ENCODE measurements at regions not wholly inside any gene's neighbourhood (a gene's known extent, or its start where the extent isn't known, plus 50 kb on each side); places are given as distances from the start of the nearest gene placed in this dataset.

DNA sequence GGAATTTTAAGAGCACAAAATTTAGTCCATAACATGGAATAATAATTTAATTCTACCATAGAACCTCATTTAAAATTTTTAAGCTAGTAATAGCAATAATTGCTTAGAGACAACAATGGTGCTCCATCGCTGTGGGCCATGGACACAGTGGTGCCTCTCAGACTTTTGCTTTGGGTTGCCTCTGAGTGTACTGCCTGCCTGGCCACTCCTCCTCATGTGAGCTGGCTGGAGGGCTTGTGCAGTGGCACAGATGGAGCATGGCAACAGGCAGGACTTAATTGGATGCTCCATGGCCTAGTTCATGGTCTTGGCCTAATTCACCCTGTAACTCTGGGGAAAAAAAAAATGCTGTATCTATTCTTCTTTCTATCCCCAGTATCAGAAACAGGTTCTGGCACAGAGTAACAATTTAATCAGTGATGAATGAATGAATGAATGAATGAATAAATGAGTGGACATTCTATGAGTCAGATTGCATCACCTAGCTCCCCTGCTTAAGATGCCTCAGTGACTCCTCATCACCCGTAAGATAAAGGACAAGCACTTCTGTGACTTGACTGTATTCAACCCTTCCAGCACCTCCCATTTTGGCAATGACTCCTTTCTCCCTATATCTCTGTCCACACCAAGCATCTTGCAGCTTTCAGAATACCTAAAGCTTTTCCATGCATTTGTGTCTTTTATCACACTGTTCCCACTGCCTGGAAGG lies 211.8 kb upstream of the SLC14A2 start:
- Histone ChIP-seq H4K20me1 (replicated peaks; ENCODE audit: control insufficient read depth, extremely low read depth, insufficient read depth, low read length) (no peaks in the 10 kb centered on the region), H2AFZ (ENCODE audit: low read depth, low read length) (no peak overlapping the region), H3K36me3 (ENCODE audit: control insufficient read depth in 2 of 2, extremely low read depth in 1 of 2, insufficient read depth in 2 of 2, low read length in 2 of 2) (no peaks in the 10 kb centered on the region), H3K4me1 (ENCODE audit: control insufficient read depth, extremely low read depth, insufficient read depth, low read length) (no peaks in the 10 kb centered on the region), H3K27me3 (ENCODE audit: control insufficient read depth in 2 of 2, insufficient read depth in 2 of 2, low read length in 2 of 2) (no peaks in the 10 kb centered on the region), H3K27ac (ENCODE audit: insufficient read depth, low read depth, low read length) (no peak overlapping the region), H3K4me2 (ENCODE audit: insufficient read depth, low read length) (no peak overlapping the region), H3K79me2 (ENCODE audit: control insufficient read depth, insufficient read depth, low read length) (no peaks in the 10 kb centered on the region), H3K4me3 (replicated peaks in 1 of 3; ENCODE audit: insufficient read depth in 1 of 3, low read depth in 1 of 3, low read length in 3 of 3) (no peak overlapping the region), H3K9me3 (replicated peaks; ENCODE audit: control insufficient read depth, insufficient read depth, low read length) (no peaks in the 10 kb centered on the region), H3K9ac (replicated peaks; ENCODE audit: extremely low read depth, insufficient read depth, low read length) (no peak overlapping the region), H3K9me1 (replicated peaks; ENCODE audit: control insufficient read depth, extremely low read depth, insufficient read depth, low read length) (no peaks in the 10 kb centered on the region)
- DNase-seq (ENCODE audit: low read depth, low spot score) (no peak), FAIRE-seq (no peak)
- intact Hi-C loops (cut with micrococcal nuclease) (no loop called here), dilution Hi-C loops (cut with MboI; ENCODE audit: extremely low pct_ligation_motif_present, low sequenced_read_pairs) (no loop called here)
- BruUV-seq (replicated peaks) = no TSS peak
- ChIA-PET CTCF (no interaction called here), POLR2A (no interaction called here)
- TF ChIP-seq MYC (IDR thresholded peaks at IDR 0.05; ENCODE audit: low read depth, low read length) (no peak), FOS (IDR thresholded peaks at IDR 0.05; ENCODE audit: borderline replicate concordance, insufficient read depth, low read length) (no peak), POLR2AphosphoS5 (IDR thresholded peaks at IDR 0.05; ENCODE audit: insufficient read depth, low read depth, low read length) (no peak)
- TF ChIP-seq, protein P1, sequence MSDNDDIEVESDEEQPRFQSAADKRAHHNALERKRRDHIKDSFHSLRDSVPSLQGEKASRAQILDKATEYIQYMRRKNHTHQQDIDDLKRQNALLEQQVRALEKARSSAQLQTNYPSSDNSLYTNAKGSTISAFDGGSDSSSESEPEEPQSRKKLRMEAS (IDR thresholded peaks at IDR 0.05; ENCODE audit: insufficient read depth, insufficient read length) = no peak

DNA sequence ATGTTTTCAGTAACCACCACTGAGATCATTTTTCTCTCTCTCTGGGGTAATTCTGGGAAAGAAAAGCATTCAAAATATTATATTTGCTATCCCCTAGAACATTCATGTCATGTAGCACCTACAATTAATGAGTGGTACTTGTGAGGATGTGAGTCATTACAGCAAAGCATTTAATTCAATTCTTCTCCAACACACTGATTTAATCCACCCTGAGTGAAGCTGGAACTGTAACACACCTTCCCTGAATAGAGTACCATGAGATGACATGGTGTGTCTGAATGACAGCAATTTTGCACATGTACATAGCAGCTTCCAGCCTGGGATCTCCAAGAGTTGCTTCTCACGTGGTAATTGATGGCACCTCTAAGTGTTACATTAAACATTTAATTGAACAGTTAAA lies 207.1 kb upstream of the SLC14A2 start:
- FAIRE-seq = no peak
- TF ChIP-seq, protein P1 (IDR thresholded peaks at IDR 0.05; ENCODE audit: insufficient read depth, insufficient read length) = no peak
- TF ChIP-seq GATA2 (IDR thresholded peaks at IDR 0.05; ENCODE audit: insufficient read depth, insufficient read length, low read depth, low read length) (no peak), POLR2A (IDR thresholded peaks at IDR 0.05; ENCODE audit: low read depth, low read length) (no peak), JUN (IDR thresholded peaks at IDR 0.05; ENCODE audit: borderline replicate concordance, insufficient read depth, insufficient read length, low read depth) (no peak), EZH2 (IDR thresholded peaks at IDR 0.05; ENCODE audit: borderline replicate concordance, low read depth, low read length, severe bottlenecking) (no peak), POLR2AphosphoS5 (IDR thresholded peaks at IDR 0.05; ENCODE audit: insufficient read depth, low read depth, low read length) (no peak), MYC (IDR thresholded peaks at IDR 0.05; ENCODE audit: low read depth, low read length) (no peak), FOS (IDR thresholded peaks at IDR 0.05; ENCODE audit: borderline replicate concordance, insufficient read depth, low read length) (no peak)
- TF ChIP-seq, protein P2, sequence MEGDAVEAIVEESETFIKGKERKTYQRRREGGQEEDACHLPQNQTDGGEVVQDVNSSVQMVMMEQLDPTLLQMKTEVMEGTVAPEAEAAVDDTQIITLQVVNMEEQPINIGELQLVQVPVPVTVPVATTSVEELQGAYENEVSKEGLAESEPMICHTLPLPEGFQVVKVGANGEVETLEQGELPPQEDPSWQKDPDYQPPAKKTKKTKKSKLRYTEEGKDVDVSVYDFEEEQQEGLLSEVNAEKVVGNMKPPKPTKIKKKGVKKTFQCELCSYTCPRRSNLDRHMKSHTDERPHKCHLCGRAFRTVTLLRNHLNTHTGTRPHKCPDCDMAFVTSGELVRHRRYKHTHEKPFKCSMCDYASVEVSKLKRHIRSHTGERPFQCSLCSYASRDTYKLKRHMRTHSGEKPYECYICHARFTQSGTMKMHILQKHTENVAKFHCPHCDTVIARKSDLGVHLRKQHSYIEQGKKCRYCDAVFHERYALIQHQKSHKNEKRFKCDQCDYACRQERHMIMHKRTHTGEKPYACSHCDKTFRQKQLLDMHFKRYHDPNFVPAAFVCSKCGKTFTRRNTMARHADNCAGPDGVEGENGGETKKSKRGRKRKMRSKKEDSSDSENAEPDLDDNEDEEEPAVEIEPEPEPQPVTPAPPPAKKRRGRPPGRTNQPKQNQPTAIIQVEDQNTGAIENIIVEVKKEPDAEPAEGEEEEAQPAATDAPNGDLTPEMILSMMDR (IDR thresholded peaks at IDR 0.05; ENCODE audit: extremely low read depth in 1 of 2, insufficient read depth in 1 of 2, low read depth in 1 of 2, low read length in 2 of 2) = no peak
- POLR2A ChIA-PET = no interaction called here

More for the DNA sequence above, 207.1 kb upstream of the SLC14A2 start:
- dilution Hi-C loops (cut with MboI; ENCODE audit: extremely low pct_ligation_motif_present, low sequenced_read_pairs) = no loop called here
- DNase-seq (ENCODE audit: low read depth, low spot score) = no peak
- no peak overlapping the region for H3K4me3 ChIP-seq (replicated peaks in 1 of 3; ENCODE audit: insufficient read depth in 1 of 3, low read depth in 1 of 3, low read length in 3 of 3)
- no peaks in the 10 kb centered on the region for H3K9me3 ChIP-seq (replicated peaks; ENCODE audit: control insufficient read depth, insufficient read depth, low read length)
- H3K27ac ChIP-seq (ENCODE audit: insufficient read depth, low read depth, low read length) = no peak overlapping the region
- no peaks in the 10 kb centered on the region for H3K79me2 ChIP-seq (ENCODE audit: control insufficient read depth, insufficient read depth, low read length)
- no peaks in the 10 kb centered on the region for H3K4me1 ChIP-seq (ENCODE audit: control insufficient read depth, extremely low read depth, insufficient read depth, low read length)
- no peak overlapping the region for H3K4me2 ChIP-seq (ENCODE audit: insufficient read depth, low read length)
- H3K9ac ChIP-seq (replicated peaks; ENCODE audit: extremely low read depth, insufficient read depth, low read length) = no peak overlapping the region
- no peaks in the 10 kb centered on the region for H4K20me1 ChIP-seq (replicated peaks; ENCODE audit: control insufficient read depth, extremely low read depth, insufficient read depth, low read length)
- intact Hi-C loops (cut with micrococcal nuclease) = no loop called here
- no peaks in the 10 kb centered on the region for H3K9me1 ChIP-seq (replicated peaks; ENCODE audit: control insufficient read depth, extremely low read depth, insufficient read depth, low read length)
- H3K27me3 ChIP-seq (ENCODE audit: control insufficient read depth in 2 of 2, insufficient read depth in 2 of 2, low read length in 2 of 2) = no peaks in the 10 kb centered on the region
- CTCF ChIA-PET = no interaction called here
- BruUV-seq (replicated peaks) = no TSS peak
- H2AFZ ChIP-seq (ENCODE audit: low read depth, low read length) = no peak overlapping the region
- H3K36me3 ChIP-seq (ENCODE audit: control insufficient read depth in 2 of 2, extremely low read depth in 1 of 2, insufficient read depth in 2 of 2, low read length in 2 of 2) = no peaks in the 10 kb centered on the region

Measured in endothelial cell of umbilical vein (primary cell).